Ishikawa (cell line): ENCODE measurements at regions not wholly inside any gene's neighbourhood (a gene's known extent, or its start where the extent isn't known, plus 50 kb on each side); places are given as distances from the start of the nearest gene placed in this dataset.

Source experiments
- CREB1 ChIP-seq: IDR thresholded peaks from 2 replicates; pipeline ENCODE4 v1.6.1; 2012; ENCODE audit warnings: low read depth
- EP300 ChIP-seq: IDR thresholded peaks from 2 replicates; pipeline ENCODE4 v1.6.1; 2012; ENCODE audit warnings: borderline replicate concordance
- TF ChIP-seq, protein P1 (sequence below): IDR thresholded peaks from 2 replicates; pipeline ENCODE4 v1.6.1; 2012; ENCODE audit warnings: low read depth, mild to moderate bottlenecking

DNA sequence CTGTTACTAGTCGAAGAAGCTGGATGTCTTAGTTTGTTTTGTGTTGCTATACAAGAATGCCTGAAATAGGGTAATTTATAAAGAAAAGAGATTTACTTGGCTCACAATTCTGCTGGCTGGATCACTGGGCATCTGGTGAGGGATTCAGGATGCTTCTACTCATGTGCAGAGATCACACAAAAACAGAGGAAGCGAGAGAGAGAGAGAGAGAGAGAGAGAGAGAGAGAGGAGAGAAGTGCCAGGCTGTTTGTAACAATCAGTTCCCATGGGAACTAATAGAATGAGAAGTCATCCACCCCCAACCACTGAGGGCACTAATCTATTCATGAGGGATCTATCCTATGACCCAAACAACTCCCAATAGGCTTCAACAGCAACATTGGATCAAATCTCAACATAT lies 66.2 kb upstream of the FAM9A start:
- TF ChIP-seq CREB1: no peak
- TF ChIP-seq, protein P1, sequence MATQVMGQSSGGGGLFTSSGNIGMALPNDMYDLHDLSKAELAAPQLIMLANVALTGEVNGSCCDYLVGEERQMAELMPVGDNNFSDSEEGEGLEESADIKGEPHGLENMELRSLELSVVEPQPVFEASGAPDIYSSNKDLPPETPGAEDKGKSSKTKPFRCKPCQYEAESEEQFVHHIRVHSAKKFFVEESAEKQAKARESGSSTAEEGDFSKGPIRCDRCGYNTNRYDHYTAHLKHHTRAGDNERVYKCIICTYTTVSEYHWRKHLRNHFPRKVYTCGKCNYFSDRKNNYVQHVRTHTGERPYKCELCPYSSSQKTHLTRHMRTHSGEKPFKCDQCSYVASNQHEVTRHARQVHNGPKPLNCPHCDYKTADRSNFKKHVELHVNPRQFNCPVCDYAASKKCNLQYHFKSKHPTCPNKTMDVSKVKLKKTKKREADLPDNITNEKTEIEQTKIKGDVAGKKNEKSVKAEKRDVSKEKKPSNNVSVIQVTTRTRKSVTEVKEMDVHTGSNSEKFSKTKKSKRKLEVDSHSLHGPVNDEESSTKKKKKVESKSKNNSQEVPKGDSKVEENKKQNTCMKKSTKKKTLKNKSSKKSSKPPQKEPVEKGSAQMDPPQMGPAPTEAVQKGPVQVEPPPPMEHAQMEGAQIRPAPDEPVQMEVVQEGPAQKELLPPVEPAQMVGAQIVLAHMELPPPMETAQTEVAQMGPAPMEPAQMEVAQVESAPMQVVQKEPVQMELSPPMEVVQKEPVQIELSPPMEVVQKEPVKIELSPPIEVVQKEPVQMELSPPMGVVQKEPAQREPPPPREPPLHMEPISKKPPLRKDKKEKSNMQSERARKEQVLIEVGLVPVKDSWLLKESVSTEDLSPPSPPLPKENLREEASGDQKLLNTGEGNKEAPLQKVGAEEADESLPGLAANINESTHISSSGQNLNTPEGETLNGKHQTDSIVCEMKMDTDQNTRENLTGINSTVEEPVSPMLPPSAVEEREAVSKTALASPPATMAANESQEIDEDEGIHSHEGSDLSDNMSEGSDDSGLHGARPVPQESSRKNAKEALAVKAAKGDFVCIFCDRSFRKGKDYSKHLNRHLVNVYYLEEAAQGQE: no peak
- no peak for TF ChIP-seq EP300
